ENCODE measurements at regions not wholly inside any gene's neighbourhood (a gene's known extent, or its start where the extent isn't known, plus 50 kb on each side); places are given as distances from the start of the nearest gene placed in this dataset.

DNA sequence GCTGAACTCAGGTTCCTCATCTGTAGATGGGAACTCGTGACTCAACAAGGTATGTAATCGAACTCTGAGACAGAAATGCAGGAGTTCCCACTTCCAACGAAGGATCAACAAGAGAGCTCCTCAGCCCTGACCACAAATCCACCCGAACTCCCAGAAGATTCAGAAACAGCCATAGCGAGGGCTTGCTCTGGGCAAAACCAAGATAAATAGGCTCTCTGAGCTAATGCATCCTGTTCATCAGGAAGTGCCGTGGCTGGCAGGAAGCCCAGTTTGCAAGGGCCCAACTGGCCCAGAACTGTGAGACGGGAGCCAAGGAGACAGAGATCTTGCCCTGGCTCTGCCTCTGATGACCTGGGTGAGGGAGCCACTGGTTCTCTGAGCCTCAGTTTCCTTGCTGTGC lies 141.7 kb upstream of the PFKP start:
- no peak for TF ChIP-seq POLR2A (IDR thresholded peaks at IDR 0.05)
- TF ChIP-seq CTCF (IDR thresholded peaks at IDR 0.05) = no peak
